HEK293 (cell line): ENCODE measurements at regions not wholly inside any gene's neighbourhood (a gene's known extent, or its start where the extent isn't known, plus 50 kb on each side); places are given as distances from the start of the nearest gene placed in this dataset.

Experiments
- ATF2 ChIP-seq: fragments of 450-650 bp; formaldehyde crosslinking; IDR thresholded peaks from 2 replicates; pipeline ENCODE4 v1.5.1; 2016; ENCODE audit warnings: missing biosample characterization, missing genetic modification characterization, low read depth
- CTCF ChIP-seq: fragments of 450-650 bp; formaldehyde crosslinking; IDR thresholded peaks from 2 replicates; pipeline ENCODE4 v1.5.1; 2016; ENCODE audit warnings: missing biosample characterization, missing genetic modification characterization
- TCF7L2 ChIP-seq: IDR thresholded peaks from 2 replicates; pipeline ENCODE4 v1.6.1; 2011; ENCODE audit warnings: low read depth, mild to moderate bottlenecking, inconsistent platforms, low read length, moderate library complexity, borderline replicate concordance
- ZFP41 ChIP-seq: fragments of 450-650 bp; formaldehyde crosslinking; IDR thresholded peaks from 2 replicates; pipeline ENCODE4 v1.5.1; 2016; ENCODE audit warnings: missing biosample characterization, missing genetic modification characterization, borderline replicate concordance
- ZNF239 ChIP-seq: fragments of 450-650 bp; formaldehyde crosslinking; IDR thresholded peaks from 2 replicates; pipeline ENCODE4 v1.5.1; 2016; ENCODE audit warnings: missing biosample characterization, missing genetic modification characterization
- ZNF48 ChIP-seq: fragments of 450-650 bp; formaldehyde crosslinking; IDR thresholded peaks from 2 replicates; pipeline ENCODE4 v1.5.1; 2016; ENCODE audit warnings: missing biosample characterization, missing genetic modification characterization

- TF ChIP-seq ZNF239: no peak
- no peak for TF ChIP-seq CTCF (tag by site-specific recombination)
- no peak for TF ChIP-seq ZFP41 (tag by site-specific recombination)
- TF ChIP-seq TCF7L2: no peak
- TF ChIP-seq ZNF48: no peak
- no peak for TF ChIP-seq ATF2
Observed at GRCh38 chr17:59464246-59464645, 101.2 kb upstream of the DHX40 start.
